ENCODE measurements at regions not wholly inside any gene's neighbourhood (a gene's known extent, or its start where the extent isn't known, plus 50 kb on each side); places are given as distances from the start of the nearest gene placed in this dataset.

- WGBS (ENCODE audit: low lambda C conversion rate, missing lambda C conversion rate) = 0% methylated on average over 1 of the region's 1 CpG
- no peak for DNase-seq (ENCODE audit: low spot score)
- no peaks in the 10 kb centered on the region for H3K79me2 ChIP-seq
Measured at GRCh38 chr12:85531341-85531740, 251.3 kb downstream of the ALX1 start.

DNA sequence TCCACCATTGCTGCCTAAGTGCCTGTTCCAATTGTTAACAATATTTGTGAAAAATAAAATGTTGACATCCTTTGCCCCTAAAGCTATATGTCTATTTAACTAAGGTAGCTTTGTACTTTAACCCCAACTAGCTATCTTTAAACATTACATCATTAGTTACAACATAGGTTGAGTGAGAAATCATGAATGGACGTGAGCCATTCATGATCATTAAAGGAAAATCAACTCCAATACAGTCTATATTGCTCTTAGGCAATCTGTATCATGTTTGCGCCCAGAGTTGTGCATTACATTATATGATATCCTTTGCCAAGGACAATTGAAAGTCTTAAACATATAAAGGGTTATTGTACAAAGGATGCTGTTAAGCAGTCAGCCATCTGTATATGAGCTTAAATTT lies 269.6 kb downstream of the ALX1 start:
- TF ChIP-seq EZH2 (IDR thresholded peaks at IDR 0.05; ENCODE audit: borderline replicate concordance) (no peak), EZH2phosphoT487 (IDR thresholded peaks at IDR 0.05; ENCODE audit: low read depth, severe bottlenecking, unreplicated experiment) (no peak)
- TF ChIP-seq, protein P1, sequence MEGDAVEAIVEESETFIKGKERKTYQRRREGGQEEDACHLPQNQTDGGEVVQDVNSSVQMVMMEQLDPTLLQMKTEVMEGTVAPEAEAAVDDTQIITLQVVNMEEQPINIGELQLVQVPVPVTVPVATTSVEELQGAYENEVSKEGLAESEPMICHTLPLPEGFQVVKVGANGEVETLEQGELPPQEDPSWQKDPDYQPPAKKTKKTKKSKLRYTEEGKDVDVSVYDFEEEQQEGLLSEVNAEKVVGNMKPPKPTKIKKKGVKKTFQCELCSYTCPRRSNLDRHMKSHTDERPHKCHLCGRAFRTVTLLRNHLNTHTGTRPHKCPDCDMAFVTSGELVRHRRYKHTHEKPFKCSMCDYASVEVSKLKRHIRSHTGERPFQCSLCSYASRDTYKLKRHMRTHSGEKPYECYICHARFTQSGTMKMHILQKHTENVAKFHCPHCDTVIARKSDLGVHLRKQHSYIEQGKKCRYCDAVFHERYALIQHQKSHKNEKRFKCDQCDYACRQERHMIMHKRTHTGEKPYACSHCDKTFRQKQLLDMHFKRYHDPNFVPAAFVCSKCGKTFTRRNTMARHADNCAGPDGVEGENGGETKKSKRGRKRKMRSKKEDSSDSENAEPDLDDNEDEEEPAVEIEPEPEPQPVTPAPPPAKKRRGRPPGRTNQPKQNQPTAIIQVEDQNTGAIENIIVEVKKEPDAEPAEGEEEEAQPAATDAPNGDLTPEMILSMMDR (IDR thresholded peaks at IDR 0.05; ENCODE audit: poor library complexity) = no peak
- no peaks in the 10 kb centered on the region for H3K9me3 ChIP-seq (ENCODE audit: low read depth)
- no peak overlapping the region for H3K27ac ChIP-seq
- H3K4me3 ChIP-seq = no peak overlapping the region
- no peaks in the 10 kb centered on the region for H3K27me3 ChIP-seq
- DNase-seq (ENCODE audit: low spot score) = no peak
- no peaks in the 10 kb centered on the region for H3K36me3 ChIP-seq (replicated peaks; ENCODE audit: insufficient read depth, low read depth)
- no peaks in the 10 kb centered on the region for H3K4me1 ChIP-seq (ENCODE audit: insufficient read depth)
- H3K79me2 ChIP-seq = no peaks in the 10 kb centered on the region
- no peak overlapping the region for H3K4me2 ChIP-seq
- 71% methylated on average over 2 of the region's 2 CpGs for WGBS (ENCODE audit: low lambda C conversion rate, missing lambda C conversion rate)
- no peaks in the 10 kb centered on the region for H4K20me1 ChIP-seq (ENCODE audit: insufficient read depth, poor library complexity, severe bottlenecking)
- H2AFZ ChIP-seq = no peak overlapping the region
- H3K9me2 ChIP-seq (replicated peaks; ENCODE audit: insufficient read depth) = no peaks in the 10 kb centered on the region

More at GRCh38 chr12:85531341-85531740, 251.3 kb downstream of the ALX1 start:
- Histone ChIP-seq H3K9me2 (replicated peaks; ENCODE audit: insufficient read depth) (no peaks in the 10 kb centered on the region), H3K27ac (no peak overlapping the region), H3K36me3 (replicated peaks; ENCODE audit: insufficient read depth, low read depth) (no peaks in the 10 kb centered on the region), H3K4me2 (no peak overlapping the region), H3K4me1 (ENCODE audit: insufficient read depth) (no peaks in the 10 kb centered on the region), H4K20me1 (ENCODE audit: insufficient read depth, poor library complexity, severe bottlenecking) (no peaks in the 10 kb centered on the region), H2AFZ (no peak overlapping the region), H3K9me3 (ENCODE audit: low read depth) (no peaks in the 10 kb centered on the region), H3K4me3 (no peak overlapping the region), H3K27me3 (no peaks in the 10 kb centered on the region)
- TF ChIP-seq, protein P1 (IDR thresholded peaks at IDR 0.05; ENCODE audit: poor library complexity) = no peak
- TF ChIP-seq EZH2phosphoT487 (IDR thresholded peaks at IDR 0.05; ENCODE audit: low read depth, severe bottlenecking, unreplicated experiment) (no peak), EZH2 (IDR thresholded peaks at IDR 0.05; ENCODE audit: borderline replicate concordance) (no peak)

GRCh38 chr12:85550924-85551323 lies 270.9 kb downstream of the ALX1 start:
- Histone ChIP-seq H3K4me2 (no peak overlapping the region), H2AFZ (no peak overlapping the region), H3K9me2 (replicated peaks; ENCODE audit: insufficient read depth) (no peaks in the 10 kb centered on the region), H3K27me3 (no peaks in the 10 kb centered on the region), H3K79me2 (no peaks in the 10 kb centered on the region), H3K9me3 (ENCODE audit: low read depth) (no peaks in the 10 kb centered on the region), H3K27ac (no peak overlapping the region), H3K4me3 (no peak overlapping the region), H4K20me1 (ENCODE audit: insufficient read depth, poor library complexity, severe bottlenecking) (no peaks in the 10 kb centered on the region), H3K4me1 (ENCODE audit: insufficient read depth) (no peaks in the 10 kb centered on the region), H3K36me3 (replicated peaks; ENCODE audit: insufficient read depth, low read depth) (no peaks in the 10 kb centered on the region)
- TF ChIP-seq, protein P1 (IDR thresholded peaks at IDR 0.05; ENCODE audit: poor library complexity) = no peak
- no peak for TF ChIP-seq EZH2phosphoT487 (IDR thresholded peaks at IDR 0.05; ENCODE audit: low read depth, severe bottlenecking, unreplicated experiment)
- DNase-seq (ENCODE audit: low spot score) = no peak
- WGBS (ENCODE audit: low lambda C conversion rate, missing lambda C conversion rate) = 57% methylated on average over 2 of the region's 2 CpGs

- WGBS (ENCODE audit: low lambda C conversion rate, missing lambda C conversion rate) = 94% methylated on average over 3 of the region's 3 CpGs
- Histone ChIP-seq H3K9me2 (replicated peaks; ENCODE audit: insufficient read depth) (no peaks in the 10 kb centered on the region), H4K20me1 (ENCODE audit: insufficient read depth, poor library complexity, severe bottlenecking) (no peaks in the 10 kb centered on the region), H3K79me2 (no peaks in the 10 kb centered on the region), H3K36me3 (replicated peaks; ENCODE audit: insufficient read depth, low read depth) (no peaks in the 10 kb centered on the region), H2AFZ (no peak overlapping the region), H3K9me3 (ENCODE audit: low read depth) (no peaks in the 10 kb centered on the region), H3K4me3 (no peak overlapping the region), H3K4me2 (no peak overlapping the region), H3K4me1 (ENCODE audit: insufficient read depth) (no peaks in the 10 kb centered on the region), H3K27ac (no peak overlapping the region), H3K27me3 (no peaks in the 10 kb centered on the region)
- DNase-seq (ENCODE audit: low spot score) = no peak
- TF ChIP-seq EZH2 (IDR thresholded peaks at IDR 0.05; ENCODE audit: borderline replicate concordance) = no peak
Measured at GRCh38 chr12:85552461-85552860, 272.4 kb downstream of the ALX1 start.
